ENCODE measurements at regions not wholly inside any gene's neighbourhood (a gene's known extent, or its start where the extent isn't known, plus 50 kb on each side); places are given as distances from the start of the nearest gene placed in this dataset.
"Not testable (repeated sequence)": the region's sequence is repeated elsewhere in the genome, so short reads cannot be mapped to it uniquely, and the experiment has no call there.

GRCh38 chr3:525415-525814 is 328.9 kb downstream of the CHL1 start:
- DNase-seq = no peak

GRCh38 chr3:535566-536416 is 339.2 kb downstream of the CHL1 start:
- no peak for DNase-seq

GRCh38 chr3:536417-536813 is 339.9 kb downstream of the CHL1 start:
- no peak for DNase-seq

GRCh38 chr3:541062-541801 is 344.7 kb downstream of the CHL1 start:
- DNase-seq = peak; percentile 45

- no peak for DNase-seq
These were observed 345.5 kb downstream of the CHL1 start for GRCh38 chr3:542021-542420.

- no peak for DNase-seq
These were observed 353.1 kb downstream of the CHL1 start for GRCh38 chr3:549636-550035.

- DNase-seq = no peak
These were observed 353.9 kb downstream of the CHL1 start for GRCh38 chr3:550471-550870.

GRCh38 chr3:557972-558371 is 361.4 kb downstream of the CHL1 start:
- no peak for DNase-seq

GRCh38 chr3:567488-568185 is 371.1 kb downstream of the CHL1 start:
- DNase-seq = no peak

GRCh38 chr3:579529-579928 is 383.0 kb downstream of the CHL1 start:
- not testable (repeated sequence) for DNase-seq

- DNase-seq = not testable (repeated sequence)
These were observed 392.5 kb downstream of the CHL1 start for GRCh38 chr3:589066-589465.

GRCh38 chr3:597304-597703 is 400.7 kb downstream of the CHL1 start:
- DNase-seq = not testable (repeated sequence)

GRCh38 chr3:597746-598145 is 401.2 kb downstream of the CHL1 start:
- DNase-seq = not testable (repeated sequence)

- not testable (repeated sequence) for DNase-seq
These were observed 410.9 kb downstream of the CHL1 start for GRCh38 chr3:607480-607879.

GRCh38 chr3:621714-622113 is 425.2 kb downstream of the CHL1 start:
- DNase-seq = no peak

- no peak for DNase-seq
These were observed 425.8 kb downstream of the CHL1 start for GRCh38 chr3:622314-622713.

- DNase-seq = no peak
These were observed 427.5 kb downstream of the CHL1 start for GRCh38 chr3:623914-624545.

- DNase-seq = peak; percentile 7
These were observed 436.1 kb downstream of the CHL1 start for GRCh38 chr3:632571-633170.

- no peak for DNase-seq
These were observed 437.9 kb downstream of the CHL1 start for GRCh38 chr3:634511-634910.

GRCh38 chr3:635393-635792 is 438.8 kb downstream of the CHL1 start:
- no peak for DNase-seq

GRCh38 chr3:643376-643775 is 446.8 kb downstream of the CHL1 start:
- no peak for DNase-seq

- DNase-seq = no peak
These were observed 437.0 kb upstream of the CNTN6 start for GRCh38 chr3:655824-656223.

- DNase-seq = no peak
These were observed 431.5 kb upstream of the CNTN6 start for GRCh38 chr3:661356-661755.
